ENCODE measurements at regions not wholly inside any gene's neighbourhood (a gene's known extent, or its start where the extent isn't known, plus 50 kb on each side); places are given as distances from the start of the nearest gene placed in this dataset.

DNA sequence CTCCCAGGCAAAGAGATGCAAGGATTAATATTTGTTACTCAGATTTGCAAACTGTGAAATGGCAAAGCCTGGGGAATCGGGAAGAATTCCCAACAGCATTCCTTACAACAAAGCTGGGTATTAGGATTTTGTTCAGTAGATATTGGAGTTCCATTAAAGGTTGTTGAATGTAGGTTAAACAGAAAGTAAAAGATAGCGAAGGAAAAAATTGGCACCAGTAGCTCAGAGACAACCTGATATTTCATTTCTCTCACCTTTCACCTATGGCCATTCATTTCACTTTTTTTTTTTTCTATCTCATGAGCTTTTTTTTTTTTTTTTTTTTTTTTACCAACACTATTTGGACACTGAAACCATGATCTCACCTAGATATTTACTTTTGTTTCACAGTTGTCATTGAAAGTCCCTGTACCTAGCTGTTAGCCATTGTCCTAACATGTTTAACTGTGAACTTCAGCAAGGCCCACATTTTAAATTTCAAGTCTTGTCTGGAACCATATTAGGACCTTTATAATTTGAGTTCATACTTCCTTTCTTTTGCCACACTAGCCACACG lies 552.5 kb downstream of the HAO1 start:
- peaks cover 2 to 8% of the 10 kb centered on the region in 2 donors for H3K9me3 Mint-ChIP-seq

DNA sequence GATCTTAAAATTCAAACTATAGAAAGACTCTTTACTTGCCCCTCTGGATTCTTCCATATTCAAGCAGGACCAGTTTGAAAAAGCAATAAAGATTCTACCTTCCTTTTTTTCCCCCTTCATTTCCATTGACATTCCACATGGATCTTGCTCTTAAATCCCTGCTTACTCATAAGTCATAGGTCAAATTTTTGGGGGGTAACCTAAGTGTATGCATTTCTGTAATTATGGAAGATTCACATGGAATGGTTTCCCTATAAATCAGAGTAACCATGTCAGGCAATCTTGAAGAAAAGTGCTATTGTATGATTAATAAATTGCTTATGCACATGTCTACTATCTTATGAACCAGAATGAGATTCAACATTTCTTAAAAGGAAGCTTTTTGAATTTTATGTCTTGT lies 551.0 kb downstream of the HAO1 start:
- no peaks in the 10 kb centered on the region for H3K27me3 Mint-ChIP-seq
- H3K36me3 Mint-ChIP-seq (ENCODE audit: insufficient read depth), result no peaks in the 10 kb centered on the region
- DNase-seq (no peak), ATAC-seq (replicated peaks) (no peak)
- H3K4me1 Mint-ChIP-seq (ENCODE audit: low read depth in 2 of 2), result no peaks in the 10 kb centered on the region
- no peak overlapping the region for H3K4me3 Mint-ChIP-seq
- H3K9me3 Mint-ChIP-seq, result peaks cover 0 to 1% of the 10 kb centered on the region in 2 donors
- no peak overlapping the region for H3K27ac Mint-ChIP-seq

More for the DNA sequence above, 552.5 kb downstream of the HAO1 start:
- ATAC-seq (replicated peaks) (no peak), DNase-seq (no peak)
- Mint-ChIP-seq H3K36me3 (ENCODE audit: insufficient read depth) (no peaks in the 10 kb centered on the region), H3K4me1 (ENCODE audit: low read depth in 2 of 2) (no peaks in the 10 kb centered on the region), H3K4me3 (no peak overlapping the region), H3K27me3 (no peaks in the 10 kb centered on the region), H3K27ac (no peak overlapping the region)

DNA sequence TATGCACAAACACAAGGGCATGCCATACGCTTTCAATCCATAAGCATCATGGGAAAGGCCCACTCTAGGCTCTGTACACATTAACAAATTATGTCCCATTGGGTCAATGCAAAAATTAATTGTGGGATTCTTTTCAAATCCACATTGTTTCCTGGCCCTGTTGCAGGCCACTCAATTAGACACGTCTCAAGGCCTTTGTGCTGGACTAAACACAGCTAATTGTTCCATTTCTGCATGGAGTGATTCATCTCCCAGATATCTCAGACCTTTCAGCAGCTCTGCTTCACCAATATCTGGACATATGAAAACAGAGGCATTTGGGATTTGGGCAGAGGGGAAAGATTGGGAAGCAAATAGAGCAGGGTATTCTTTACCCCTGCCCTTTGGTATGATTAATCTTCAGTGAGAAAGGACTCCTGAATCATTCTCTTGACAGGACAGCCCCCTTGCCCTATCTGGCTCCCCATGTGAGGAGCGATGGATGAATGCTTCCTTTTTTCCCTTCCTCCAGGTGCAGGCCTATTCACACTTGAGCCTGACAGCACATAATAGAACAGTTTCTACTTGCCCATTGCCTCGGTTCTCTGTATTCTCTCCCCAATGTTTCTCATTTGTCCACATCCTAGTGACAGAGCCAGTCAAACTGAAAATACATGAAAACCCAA lies 547.6 kb downstream of the HAO1 start:
- H3K27ac Mint-ChIP-seq, result no peak overlapping the region
- no peaks in the 10 kb centered on the region for H3K4me1 Mint-ChIP-seq (ENCODE audit: low read depth in 2 of 2)
- H3K27me3 Mint-ChIP-seq, result no peaks in the 10 kb centered on the region
- ATAC-seq (replicated peaks), result no peak
- H3K36me3 Mint-ChIP-seq (ENCODE audit: insufficient read depth), result no peaks in the 10 kb centered on the region
- H3K9me3 Mint-ChIP-seq, result peaks cover 2 to 6% of the 10 kb centered on the region in 2 donors
- DNase-seq, result no peak
- H3K4me3 Mint-ChIP-seq, result no peak overlapping the region

DNA sequence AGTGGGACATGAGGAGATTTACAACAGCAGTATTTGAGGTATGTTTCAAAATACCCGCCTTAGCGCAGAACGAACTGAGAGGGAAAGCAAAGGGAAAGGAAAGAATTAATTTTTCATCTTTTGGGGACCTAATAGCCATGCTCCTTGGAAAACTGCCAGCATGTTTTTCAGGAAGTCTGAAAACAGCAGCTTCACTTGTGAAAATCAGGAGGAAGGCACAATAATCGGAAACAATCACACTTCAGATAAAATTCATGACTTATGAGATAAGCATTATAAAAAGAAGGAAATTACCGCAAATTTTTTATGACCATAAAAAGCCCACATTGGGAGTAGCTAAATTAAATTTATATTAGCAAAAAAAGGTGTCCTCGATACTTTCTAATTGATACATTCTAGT lies 541.1 kb downstream of the HAO1 start:
- no peak overlapping the region for H3K4me3 Mint-ChIP-seq
- no peak for ATAC-seq (replicated peaks)
- no peak for DNase-seq
- H3K9me3 Mint-ChIP-seq, result peaks cover 13 to 14% of the 10 kb centered on the region in 2 donors
- H3K4me1 Mint-ChIP-seq (ENCODE audit: low read depth in 2 of 2), result no peaks in the 10 kb centered on the region
- H3K27ac Mint-ChIP-seq, result no peak overlapping the region
- H3K36me3 Mint-ChIP-seq (ENCODE audit: insufficient read depth), result no peaks in the 10 kb centered on the region
- H3K27me3 Mint-ChIP-seq, result no peaks in the 10 kb centered on the region

DNA sequence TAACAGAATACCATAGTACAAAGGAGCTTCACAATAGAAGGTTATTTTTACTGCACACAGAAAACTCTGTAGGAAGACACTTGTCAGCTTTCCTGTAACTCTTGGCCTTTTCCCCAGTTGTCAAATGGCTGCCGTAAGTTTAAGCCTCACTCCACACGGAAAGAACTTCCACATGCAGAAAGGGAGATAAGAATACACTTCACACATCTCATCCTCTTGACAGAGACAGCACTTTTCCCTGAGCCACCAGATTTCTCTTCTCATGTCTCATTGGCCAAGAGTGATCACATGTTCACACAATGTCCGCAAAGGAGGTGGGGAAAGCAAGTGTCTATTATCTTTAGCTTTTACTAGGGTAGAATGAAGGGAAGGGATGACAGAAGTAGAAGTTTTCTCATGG lies 540.7 kb downstream of the HAO1 start:
- Mint-ChIP-seq H3K27me3 (no peaks in the 10 kb centered on the region), H3K27ac (no peak overlapping the region), H3K9me3 (peaks cover 13 to 14% of the 10 kb centered on the region in 2 donors), H3K36me3 (ENCODE audit: insufficient read depth) (no peaks in the 10 kb centered on the region), H3K4me3 (no peak overlapping the region), H3K4me1 (ENCODE audit: low read depth in 2 of 2) (no peaks in the 10 kb centered on the region)
- DNase-seq (no peak), ATAC-seq (replicated peaks) (no peak)

DNA sequence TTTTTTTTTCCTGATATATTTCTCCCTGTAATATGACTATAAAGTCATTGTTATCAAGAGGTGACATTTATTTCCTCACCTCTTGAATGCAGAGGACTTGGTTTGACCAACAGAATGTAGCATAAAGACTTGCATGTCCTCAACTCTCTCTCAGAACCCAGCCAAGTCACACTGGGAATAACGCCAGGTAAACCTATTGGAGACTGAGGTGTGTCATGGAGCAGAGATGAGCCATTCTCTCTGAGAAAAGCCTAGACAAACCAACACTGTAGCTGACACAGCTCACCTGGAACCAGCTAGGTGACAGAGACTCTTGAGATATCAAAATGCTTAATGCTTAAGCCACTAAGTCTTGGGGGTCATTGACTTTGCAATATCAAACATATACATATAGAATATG lies 533.6 kb downstream of the HAO1 start:
- Mint-ChIP-seq H3K9me3 (peaks cover 6 to 8% of the 10 kb centered on the region in 2 donors), H3K27ac (no peak overlapping the region), H3K27me3 (no peaks in the 10 kb centered on the region), H3K4me3 (no peak overlapping the region), H3K36me3 (ENCODE audit: insufficient read depth) (no peaks in the 10 kb centered on the region), H3K4me1 (ENCODE audit: low read depth in 2 of 2) (no peaks in the 10 kb centered on the region)
- DNase-seq (no peak), ATAC-seq (replicated peaks) (no peak)

DNA sequence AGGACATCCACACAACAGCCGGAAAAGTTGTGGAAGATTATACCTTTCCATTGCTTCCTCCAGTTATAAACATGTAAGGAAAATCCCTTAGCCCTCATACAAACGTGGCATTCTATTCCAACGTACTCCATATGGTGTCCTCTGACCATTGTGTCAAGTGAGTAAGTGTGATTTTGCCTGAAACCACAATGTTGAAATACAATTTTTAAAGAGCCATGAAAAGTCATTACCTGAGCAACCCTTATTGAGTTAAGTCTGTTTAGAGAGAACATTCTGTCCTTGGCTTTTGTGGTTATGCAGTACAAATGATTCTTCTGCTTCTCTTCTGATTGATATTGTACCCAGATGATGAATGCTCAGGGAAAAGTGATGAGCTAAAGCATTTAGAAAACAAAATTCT lies 530.1 kb downstream of the HAO1 start:
- H3K4me1 Mint-ChIP-seq (ENCODE audit: low read depth in 2 of 2), result no peaks in the 10 kb centered on the region

DNA sequence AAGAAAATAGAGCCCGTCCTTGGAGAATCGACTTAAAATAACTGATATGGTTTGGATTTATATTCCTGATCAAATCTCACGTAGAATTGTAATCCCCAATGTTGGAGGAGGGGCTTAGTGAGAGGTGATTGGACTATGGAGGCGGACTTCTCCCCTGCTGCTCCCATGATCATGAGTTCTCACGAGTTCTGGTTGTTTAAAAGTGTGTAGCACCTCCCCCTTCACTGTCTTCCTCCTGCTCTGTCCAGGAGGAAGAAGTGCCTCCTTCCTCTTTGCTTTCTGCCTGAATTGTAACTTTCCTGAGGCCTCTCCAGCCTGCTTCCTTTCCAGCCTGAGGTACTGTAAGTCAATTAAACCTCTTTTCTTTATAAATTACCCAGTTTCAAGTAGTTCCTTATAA lies 529.2 kb downstream of the HAO1 start:
- H3K27me3 Mint-ChIP-seq, result no peaks in the 10 kb centered on the region
- peaks cover 0 to 4% of the 10 kb centered on the region in 2 donors for H3K9me3 Mint-ChIP-seq
- no peak for ATAC-seq (replicated peaks)

More for the DNA sequence above, 530.1 kb downstream of the HAO1 start:
- ATAC-seq (replicated peaks) (no peak), DNase-seq (no peak)
- Mint-ChIP-seq H3K27ac (no peak overlapping the region), H3K36me3 (ENCODE audit: insufficient read depth) (no peaks in the 10 kb centered on the region), H3K9me3 (peaks cover 0 to 4% of the 10 kb centered on the region in 2 donors), H3K27me3 (no peaks in the 10 kb centered on the region), H3K4me3 (no peak overlapping the region)

DNA sequence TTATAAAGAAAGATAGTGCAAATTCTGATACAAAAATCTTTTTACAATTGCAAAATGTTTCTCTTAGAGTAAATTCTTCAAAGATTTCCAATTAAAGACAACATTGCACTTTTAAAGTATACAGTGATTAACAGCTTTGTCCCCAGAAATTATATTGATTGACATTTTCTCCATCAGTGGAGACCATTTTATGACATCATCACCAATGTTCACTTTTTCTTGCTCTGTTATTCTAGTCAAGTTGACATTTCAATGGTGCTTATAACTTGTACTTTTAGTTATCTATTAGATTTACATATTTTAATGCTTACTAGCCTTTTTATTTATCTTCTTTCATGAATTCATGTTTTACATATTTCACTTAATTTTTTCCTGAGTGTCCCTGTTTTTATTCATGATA lies 524.8 kb downstream of the HAO1 start:
- Mint-ChIP-seq H3K4me1 (ENCODE audit: low read depth in 2 of 2) (no peaks in the 10 kb centered on the region), H3K27me3 (no peaks in the 10 kb centered on the region), H3K27ac (no peak overlapping the region), H3K9me3 (peaks cover 0 to 1% of the 10 kb centered on the region in 2 donors), H3K4me3 (no peak overlapping the region), H3K36me3 (ENCODE audit: insufficient read depth) (no peaks in the 10 kb centered on the region)
- DNase-seq, result no peak
- no peak for ATAC-seq (replicated peaks)

More for the DNA sequence above, 529.2 kb downstream of the HAO1 start:
- Mint-ChIP-seq H3K4me3 (no peak overlapping the region), H3K4me1 (ENCODE audit: low read depth in 2 of 2) (no peaks in the 10 kb centered on the region), H3K36me3 (ENCODE audit: insufficient read depth) (no peaks in the 10 kb centered on the region), H3K27ac (no peak overlapping the region)
- DNase-seq, result no peak

DNA sequence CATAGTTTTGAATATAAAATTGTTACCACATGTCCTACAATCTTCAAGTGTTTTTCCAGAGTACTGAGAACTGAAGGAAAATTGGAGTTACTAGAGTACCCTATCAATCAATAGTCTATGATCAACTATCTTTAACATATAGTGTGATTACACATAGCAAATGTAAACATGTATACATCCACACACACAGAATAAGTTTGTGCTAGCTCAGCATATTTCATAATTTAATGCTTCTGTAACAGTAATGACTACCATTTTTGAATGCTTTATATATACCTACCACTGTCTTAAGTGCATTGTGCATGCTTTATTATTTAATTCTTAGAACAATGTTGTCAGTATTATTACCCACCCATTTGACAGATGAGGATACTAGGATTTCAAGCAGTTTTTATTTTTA lies 523.9 kb downstream of the HAO1 start:
- no peak for ATAC-seq (replicated peaks)
- H3K36me3 Mint-ChIP-seq (ENCODE audit: insufficient read depth), result no peaks in the 10 kb centered on the region
- H3K4me3 Mint-ChIP-seq, result no peak overlapping the region
- no peaks in the 10 kb centered on the region for H3K27me3 Mint-ChIP-seq
- H3K9me3 Mint-ChIP-seq, result peaks cover 0 to 1% of the 10 kb centered on the region in 2 donors
- no peaks in the 10 kb centered on the region for H3K4me1 Mint-ChIP-seq (ENCODE audit: low read depth in 2 of 2)
- DNase-seq, result no peak
- no peak overlapping the region for H3K27ac Mint-ChIP-seq

DNA sequence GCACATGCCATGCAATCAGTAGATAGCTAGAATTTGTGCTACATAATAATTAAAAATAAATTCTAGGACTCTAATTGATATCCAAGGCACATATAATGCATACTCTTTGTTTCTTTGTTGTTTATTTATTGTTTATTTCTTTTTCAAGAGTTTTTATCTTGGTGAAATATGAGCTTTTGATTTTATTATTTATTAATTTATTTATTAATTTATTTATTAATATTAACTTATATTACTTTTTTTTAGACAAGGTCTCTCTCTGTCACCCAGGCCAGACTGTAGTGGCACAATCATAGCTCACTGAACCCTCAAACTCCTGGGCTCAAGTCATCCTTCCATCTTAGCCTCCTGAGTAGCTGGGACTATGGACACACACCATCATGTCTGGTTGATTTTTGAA lies 519.9 kb downstream of the HAO1 start:
- H3K9me3 Mint-ChIP-seq, result no peaks in the 10 kb centered on the region
- H3K4me3 Mint-ChIP-seq, result no peak overlapping the region
- no peaks in the 10 kb centered on the region for H3K36me3 Mint-ChIP-seq (ENCODE audit: insufficient read depth)
- H3K4me1 Mint-ChIP-seq (ENCODE audit: low read depth in 2 of 2), result no peaks in the 10 kb centered on the region
- no peak overlapping the region for H3K27ac Mint-ChIP-seq
- H3K27me3 Mint-ChIP-seq, result no peaks in the 10 kb centered on the region
- DNase-seq (no peak), ATAC-seq (replicated peaks) (no peak)

DNA sequence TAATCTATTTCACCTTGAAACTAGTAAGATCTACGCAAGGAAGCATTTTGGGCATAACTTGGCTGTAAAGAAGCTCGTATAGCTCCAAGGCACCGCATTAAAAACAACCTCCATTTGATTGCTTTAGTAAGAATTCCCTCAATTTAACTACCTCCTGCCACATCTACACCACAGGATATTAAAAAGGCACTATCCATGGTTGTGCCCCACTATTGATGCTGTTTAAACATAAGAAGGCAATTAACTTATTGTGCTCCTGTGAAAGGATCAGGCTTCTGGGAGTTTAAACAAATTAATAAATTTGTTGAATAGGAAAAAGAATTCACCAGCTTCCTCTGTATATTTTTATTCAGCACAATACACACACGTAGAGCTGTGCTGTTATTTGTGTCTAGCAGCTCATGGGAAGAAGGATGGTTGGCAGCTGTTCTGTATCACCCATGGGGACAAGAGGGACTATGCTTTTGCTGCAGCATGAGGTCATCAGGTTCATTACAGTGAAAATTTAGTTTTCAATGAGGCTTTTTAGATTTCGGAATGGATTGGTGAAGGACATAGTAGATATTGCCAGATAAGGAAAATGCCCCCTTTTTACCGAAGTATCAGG lies 513.3 kb downstream of the HAO1 start:
- Mint-ChIP-seq H3K27me3 (no peaks in the 10 kb centered on the region), H3K36me3 (ENCODE audit: insufficient read depth) (no peaks in the 10 kb centered on the region), H3K4me1 (ENCODE audit: low read depth in 2 of 2) (no peaks in the 10 kb centered on the region), H3K9me3 (peaks cover 0 to 2% of the 10 kb centered on the region in 2 donors), H3K27ac (no peak overlapping the region), H3K4me3 (no peak overlapping the region)
- ATAC-seq (replicated peaks), result no peak
- no peak for DNase-seq

DNA sequence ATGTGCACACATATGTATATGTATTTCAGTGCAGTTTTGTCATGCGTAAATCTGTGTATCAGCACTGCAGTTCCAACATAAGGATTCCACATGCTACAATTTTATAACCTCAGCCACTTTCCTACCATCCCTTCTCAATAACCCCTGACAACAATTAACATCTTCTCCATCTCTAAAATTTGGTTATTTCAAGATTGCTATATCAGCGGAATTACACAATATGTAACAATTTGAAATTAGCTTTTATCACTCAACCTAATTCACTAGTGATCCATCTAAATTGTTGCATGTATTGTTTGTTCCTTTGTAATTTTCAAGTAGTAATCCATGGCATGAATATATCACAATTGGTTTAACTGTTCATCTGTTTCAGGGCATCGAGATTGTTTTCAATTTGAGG lies 511.3 kb downstream of the HAO1 start:
- Mint-ChIP-seq H3K4me1 (ENCODE audit: low read depth in 2 of 2) (no peaks in the 10 kb centered on the region), H3K27ac (no peak overlapping the region), H3K27me3 (no peaks in the 10 kb centered on the region), H3K36me3 (ENCODE audit: insufficient read depth) (no peaks in the 10 kb centered on the region), H3K9me3 (peaks cover 0 to 2% of the 10 kb centered on the region in 2 donors), H3K4me3 (no peak overlapping the region)
- no peak for DNase-seq
- no peak for ATAC-seq (replicated peaks)

DNA sequence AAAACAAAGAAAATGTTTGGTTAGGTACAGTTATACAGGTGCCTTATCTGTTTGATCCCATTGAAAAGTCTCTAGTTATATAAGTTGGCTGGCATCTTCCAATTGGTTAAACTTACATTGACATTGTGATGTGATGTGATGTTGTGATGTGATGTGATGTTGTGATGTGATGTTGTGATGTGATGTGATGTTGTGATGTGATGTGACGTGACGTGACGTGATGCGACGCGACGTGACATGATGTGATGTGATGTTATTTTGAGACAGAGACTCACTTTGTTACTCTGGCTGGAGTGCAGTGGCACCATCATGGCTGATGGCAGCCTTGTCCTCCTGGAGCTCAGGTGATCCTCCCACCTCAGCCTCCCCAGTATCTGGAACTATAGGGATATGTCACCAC lies 507.6 kb downstream of the HAO1 start:
- DNase-seq (no peak), ATAC-seq (replicated peaks) (no peak)
- Mint-ChIP-seq H3K36me3 (ENCODE audit: insufficient read depth) (no peaks in the 10 kb centered on the region), H3K27ac (no peak overlapping the region), H3K4me3 (no peak overlapping the region), H3K9me3 (peaks cover 0 to 3% of the 10 kb centered on the region in 2 donors), H3K4me1 (ENCODE audit: low read depth in 2 of 2) (no peaks in the 10 kb centered on the region), H3K27me3 (no peaks in the 10 kb centered on the region)

All from effector memory CD8-positive, alpha-beta T cell (primary cell).